SU-DHL-6 (cell line): ENCODE measurements at regions not wholly inside any gene's neighbourhood (a gene's known extent, or its start where the extent isn't known, plus 50 kb on each side); places are given as distances from the start of the nearest gene placed in this dataset.

Experiments used
- H2AFZ ChIP-seq: fragments of 200-600 bp; sonication (generic); 2 replicates; pipeline ENCODE4 v1.6.1; 2014; ENCODE audit warnings: low read depth, mild to moderate bottlenecking, moderate library complexity, mixed read lengths, antibody characterized with exemption, low read length; ENCODE audit not compliant: severe bottlenecking
- H3F3A ChIP-seq: fragments of 200-600 bp; shearing (Covaris generic); 2 replicates; pipeline ENCODE4 v1.6.0; 2016; ENCODE audit warnings: antibody characterized with exemption, mild to moderate bottlenecking; ENCODE audit not compliant: insufficient read depth
- H3K27ac ChIP-seq: fragments of 200-600 bp; sonication (generic); 2 replicates; pipeline ENCODE4 v1.5.1; 2016; ENCODE audit warnings: low read depth, mild to moderate bottlenecking, low read length, moderate library complexity, mixed read lengths
- H3K27me3 ChIP-seq: fragments of 200-600 bp; sonication (generic), shearing (Covaris generic); 2 replicates; pipeline ENCODE4 v1.6.0; 2014; ENCODE audit warnings: mild to moderate bottlenecking, low read length
- H3K36me3 ChIP-seq: fragments of 200-600 bp; sonication (generic); 2 replicates; pipeline ENCODE4 v1.6.1; 2014; ENCODE audit warnings: mild to moderate bottlenecking, low read length, mixed read lengths
- H3K4me2 ChIP-seq: fragments of 300-600, 200-600 bp; shearing (Covaris generic), sonication (generic); 2 replicates; pipeline ENCODE4 v1.6.0; 2014; ENCODE audit warnings: low read length, low read depth, mild to moderate bottlenecking; ENCODE audit not compliant: poor library complexity, severe bottlenecking
- H3K4me3 ChIP-seq: fragments of 200-600 bp; sonication (generic); 2 replicates; pipeline ENCODE4 v1.5.1; 2014; ENCODE audit warnings: antibody characterized with exemption, low read length, mild to moderate bottlenecking, mixed read lengths; ENCODE audit not compliant: insufficient read depth, poor library complexity, severe bottlenecking
- H3K79me2 ChIP-seq: fragments of 200-600 bp; sonication (generic); 2 replicates; pipeline ENCODE4 v1.6.1; 2014; ENCODE audit warnings: mild to moderate bottlenecking, low read length, moderate library complexity; ENCODE audit not compliant: insufficient read depth
- H3K9ac ChIP-seq: fragments of 200-600 bp; sonication (generic); 2 replicates; pipeline ENCODE4 v1.7.0; 2014; ENCODE audit warnings: mild to moderate bottlenecking, low read length
- H3K9me2 ChIP-seq: fragments of 200-600 bp; sonication (generic); replicated peaks from 2 replicates; pipeline ENCODE4 v1.6.1; 2014; ENCODE audit warnings: low read length; ENCODE audit not compliant: insufficient read depth
- H3K9me3 ChIP-seq: fragments of 200-600 bp; sonication (generic); 2 replicates; pipeline ENCODE4 v1.6.1; 2014; ENCODE audit warnings: low read length, mixed read lengths; ENCODE audit not compliant: insufficient read depth
- H4K20me1 ChIP-seq: fragments of 200-600 bp; sonication (generic); 2 replicates; pipeline ENCODE4 v1.6.1; 2014; ENCODE audit warnings: low read depth, mild to moderate bottlenecking, antibody characterized with exemption, low read length, moderate library complexity, mixed read lengths
- CTCF ChIP-seq: fragments of 200-600 bp; sonication (generic); IDR thresholded peaks from one replicate; pipeline ENCODE4 v1.5.1; 2017; ENCODE audit warnings: antibody characterized with exemption, mild to moderate bottlenecking, low read length, moderate library complexity; ENCODE audit not compliant: insufficient read depth, poor library complexity, severe bottlenecking
- EZH2phosphoT487 ChIP-seq: fragments of 200-600 bp; sonication (generic), shearing (Covaris generic); conservative IDR thresholded peaks from 2 replicates; pipeline ENCODE4 v1.6.1; 2018; ENCODE audit warnings: mild to moderate bottlenecking, antibody characterized with exemption, low read length, moderate library complexity, mixed read lengths

GRCh38 chr11:62044639-62045121 is 77.2 kb upstream of the FTH1 start:
- TF ChIP-seq CTCF (no peak), EZH2phosphoT487 (no peak)
- no peaks in the 10 kb centered on the region for H3K9me3 ChIP-seq
- H4K20me1 ChIP-seq, result no peaks in the 10 kb centered on the region
- no peak overlapping the region for H2AFZ ChIP-seq
- no peak overlapping the region for H3K4me2 ChIP-seq
- no peaks in the 10 kb centered on the region for H3K36me3 ChIP-seq
- H3K9me2 ChIP-seq, result no peaks in the 10 kb centered on the region
- no peak overlapping the region for H3K27ac ChIP-seq
- no peaks in the 10 kb centered on the region for H3K79me2 ChIP-seq
- H3K9ac ChIP-seq, result no peak overlapping the region
- no peaks in the 10 kb centered on the region for H3K27me3 ChIP-seq
- H3K4me3 ChIP-seq, result no peak overlapping the region
- H3F3A ChIP-seq, result peaks cover 7% of the 10 kb centered on the region; the same call in 1 of the 2 replicates

- Histone ChIP-seq H3K9ac (no peak overlapping the region), H3K4me3 (no peak overlapping the region), H3K9me3 (no peaks in the 10 kb centered on the region), H3K36me3 (no peaks in the 10 kb centered on the region), H2AFZ (no peak overlapping the region), H3K9me2 (no peaks in the 10 kb centered on the region), H3K27me3 (no peaks in the 10 kb centered on the region; the same call in 1 of the 2 replicates), H4K20me1 (no peaks in the 10 kb centered on the region), H3F3A (no peaks in the 10 kb centered on the region), H3K79me2 (no peaks in the 10 kb centered on the region), H3K27ac (no peak overlapping the region), H3K4me2 (no peak overlapping the region)
- no peak for TF ChIP-seq CTCF
- TF ChIP-seq EZH2phosphoT487, result no peak
These were observed 67.9 kb upstream of the FTH1 start for GRCh38 chr11:62035293-62035692.

- H3K4me3 ChIP-seq, result no peak overlapping the region
- H3K9me3 ChIP-seq, result no peaks in the 10 kb centered on the region
- TF ChIP-seq CTCF, result no peak
- TF ChIP-seq EZH2phosphoT487, result no peak
- no peak overlapping the region for H3K27ac ChIP-seq
- no peaks in the 10 kb centered on the region for H4K20me1 ChIP-seq
- no peaks in the 10 kb centered on the region; the same call in 1 of the 2 replicates for H3K27me3 ChIP-seq
- H3F3A ChIP-seq, result no peaks in the 10 kb centered on the region
- no peak overlapping the region for H3K9ac ChIP-seq
- H3K9me2 ChIP-seq, result no peaks in the 10 kb centered on the region
- no peaks in the 10 kb centered on the region for H3K79me2 ChIP-seq
- no peaks in the 10 kb centered on the region for H3K36me3 ChIP-seq
- no peak overlapping the region for H2AFZ ChIP-seq
- H3K4me2 ChIP-seq, result no peak overlapping the region
These were observed 66.6 kb upstream of the FTH1 start for GRCh38 chr11:62034036-62034338.
